GM19438 (cell line): ENCODE measurements at regions not wholly inside any gene's neighbourhood (a gene's known extent, or its start where the extent isn't known, plus 50 kb on each side); places are given as distances from the start of the nearest gene placed in this dataset.

Experiments
- ATAC-seq: cut with Tn5 transposase; IDR thresholded peaks from one replicate; pipeline ENCODE4 v1.9.1; 2021; ENCODE audit warnings: low read depth; ENCODE audit not compliant: unreplicated experiment

DNA sequence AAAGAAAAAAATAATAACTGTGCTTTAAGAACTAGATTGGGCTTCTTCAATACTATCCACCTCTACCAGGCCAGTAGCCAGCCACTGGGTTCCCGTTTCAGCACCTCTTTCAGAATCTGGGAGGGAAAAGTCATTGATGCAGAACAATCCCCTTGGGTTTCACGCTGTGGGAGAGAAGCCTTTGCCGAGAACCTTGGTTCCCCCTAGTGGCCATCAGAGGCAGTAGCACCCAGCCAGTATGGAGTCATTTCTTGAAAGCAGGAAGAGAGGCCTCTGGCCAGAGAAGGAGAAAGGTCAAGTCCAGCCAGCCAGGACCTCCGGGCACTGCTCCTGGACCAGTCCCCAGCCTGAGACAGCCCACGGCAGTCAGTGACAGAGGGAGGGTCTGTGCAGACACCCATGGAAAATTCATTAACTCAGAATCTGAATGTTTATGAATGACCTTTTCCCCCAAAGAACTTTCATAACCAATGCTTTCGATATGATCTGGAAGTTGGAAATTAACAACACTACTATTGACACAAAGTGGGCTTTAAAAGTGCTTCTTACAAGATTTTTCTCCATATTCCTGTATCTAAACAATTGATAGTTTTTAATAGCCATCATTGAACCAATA is 51.2 kb upstream of the CDH5 start:
- ATAC-seq = peak; percentile 86

DNA sequence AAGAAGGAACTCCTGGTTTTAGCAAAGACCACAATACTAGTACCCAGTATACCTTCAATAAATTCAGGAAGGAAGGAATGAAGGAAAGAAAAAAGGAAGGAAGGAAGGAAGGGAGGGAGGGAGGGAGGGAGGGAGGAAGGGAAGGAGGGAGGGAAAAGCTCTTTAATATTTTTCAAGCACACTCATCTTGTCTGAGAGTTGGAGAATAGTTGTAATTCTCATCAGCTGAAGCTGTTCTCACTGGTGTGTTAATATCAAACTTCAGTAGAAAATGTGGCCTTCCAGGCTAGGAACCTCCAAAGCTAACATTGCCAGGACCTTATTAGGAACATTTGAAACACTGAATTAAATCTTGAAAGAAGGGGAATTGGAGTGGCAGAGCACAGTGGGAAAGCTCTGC is 55.2 kb upstream of the CDH5 start:
- no peak for ATAC-seq

DNA sequence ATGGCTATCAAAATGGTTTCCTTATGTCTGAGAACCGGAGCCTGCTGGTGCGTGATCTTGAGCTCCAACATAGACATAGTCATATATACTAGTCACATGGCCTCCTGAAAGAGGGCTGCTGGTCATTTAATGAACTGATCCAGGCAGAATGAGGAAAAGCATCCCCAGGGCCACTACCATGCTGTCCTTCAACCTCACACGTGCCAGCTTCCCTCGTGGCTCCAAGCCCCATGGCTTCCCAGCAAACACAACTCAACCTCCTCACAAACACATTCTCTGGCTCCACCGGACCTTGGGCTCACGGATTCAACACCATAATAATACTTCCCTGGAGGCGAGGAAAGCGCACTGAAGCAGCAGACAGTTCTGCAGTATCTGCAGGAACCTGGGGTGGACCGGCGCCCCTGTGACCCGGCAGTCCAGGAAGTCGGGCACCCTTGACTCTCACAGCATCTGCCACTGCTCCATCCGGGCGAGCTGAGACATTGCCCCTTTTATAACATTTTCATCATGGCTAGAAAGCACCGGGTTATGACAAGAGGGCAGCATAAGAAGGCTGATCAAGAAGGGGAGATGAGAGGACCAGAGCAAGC is 57.2 kb upstream of the CDH5 start:
- no peak for ATAC-seq

DNA sequence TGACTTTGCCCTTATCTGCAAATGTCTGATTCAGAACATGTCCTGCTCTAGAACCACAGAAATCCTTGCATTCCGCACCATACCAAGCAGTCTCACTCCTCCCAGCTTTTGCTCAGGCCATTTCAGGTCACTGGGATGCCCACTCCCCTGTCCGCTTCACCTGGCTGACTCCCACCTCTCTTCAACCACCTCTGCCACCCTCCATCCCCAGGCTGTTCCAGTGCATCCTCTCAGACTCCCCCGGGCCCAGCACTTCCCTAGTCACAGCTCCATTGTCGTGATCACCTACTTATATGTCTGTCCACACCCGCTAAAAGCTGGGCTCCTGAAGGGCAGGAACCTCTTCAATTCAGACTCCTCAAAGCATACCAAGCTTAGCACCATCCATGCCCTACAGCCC is 58.4 kb upstream of the CDH5 start:
- ATAC-seq = no peak

DNA sequence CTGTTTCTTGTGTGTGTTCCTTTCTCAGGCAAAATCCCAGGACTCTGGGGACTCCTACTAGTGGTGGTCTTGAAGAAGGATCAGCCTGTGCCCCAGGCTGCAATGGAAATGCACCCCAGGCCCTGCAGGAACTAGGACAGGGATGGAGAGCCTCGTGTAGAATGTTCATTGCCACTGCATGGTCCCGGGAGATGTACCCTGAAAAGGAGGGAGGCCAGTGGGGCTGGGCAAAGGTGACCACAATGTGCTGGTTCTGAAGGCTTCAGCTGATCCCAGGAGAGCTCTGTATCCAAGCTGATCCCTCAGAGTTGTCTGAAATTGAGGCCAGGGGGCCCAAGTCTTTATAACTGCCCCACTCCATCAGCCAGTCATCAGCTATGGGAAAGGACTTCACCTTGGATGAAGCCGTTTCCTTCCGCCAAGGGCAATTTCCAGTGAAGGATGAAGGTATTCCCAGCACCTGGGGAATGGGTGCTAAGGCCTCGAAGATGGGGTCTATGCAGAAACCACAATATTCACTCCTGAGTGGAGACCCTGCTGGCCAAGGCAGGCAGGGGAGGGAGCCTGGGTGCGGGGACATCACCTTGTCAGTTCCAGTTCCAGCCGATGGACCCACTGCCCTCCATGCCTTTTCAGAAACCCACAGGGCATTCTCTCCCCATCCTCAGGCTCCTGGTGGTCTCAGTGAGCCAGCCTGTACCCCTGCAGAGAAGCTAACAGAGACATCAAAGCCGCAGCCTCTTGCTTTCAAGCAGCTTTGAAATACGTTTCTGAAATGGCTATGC is 59.9 kb upstream of the CDH5 start:
- ATAC-seq = no peak

DNA sequence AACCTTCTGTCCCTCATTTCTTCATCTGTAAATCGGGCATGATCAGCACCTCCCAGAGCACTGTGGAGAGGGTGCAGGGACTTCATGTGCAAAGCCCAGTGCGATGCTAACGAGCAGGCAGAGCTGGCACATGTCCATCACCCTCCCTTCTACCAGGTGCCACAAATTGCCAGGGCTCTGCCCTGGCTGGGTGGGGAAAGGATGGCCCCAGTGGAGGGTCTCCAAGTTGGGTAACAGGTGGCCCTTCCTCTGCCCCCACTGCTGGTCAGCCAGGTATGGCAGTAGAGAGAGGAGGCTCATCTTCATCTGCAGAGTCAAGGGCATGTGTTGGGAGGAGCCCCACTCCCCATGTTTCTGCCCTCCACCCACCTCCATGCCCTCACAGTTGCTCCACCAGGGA is 61.5 kb upstream of the CDH5 start:
- no peak for ATAC-seq

DNA sequence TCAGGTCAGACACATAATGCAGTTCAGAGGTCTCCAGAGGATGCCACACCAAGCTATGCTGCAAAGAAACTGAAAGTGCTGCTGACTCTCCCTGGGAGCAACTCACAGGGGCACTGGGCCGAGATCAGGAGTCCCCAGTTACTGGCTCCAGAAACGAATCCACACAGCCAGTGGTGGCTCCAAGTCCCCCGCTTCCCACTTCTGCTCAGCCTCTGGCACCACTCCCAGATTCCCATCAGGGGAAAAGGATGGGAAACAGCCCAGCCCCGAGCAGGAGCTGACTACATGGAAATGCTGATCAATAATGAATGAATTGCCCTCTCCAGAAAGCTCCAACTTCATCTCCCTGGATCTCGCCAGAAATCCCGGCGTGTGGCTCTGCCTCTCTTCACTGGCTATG is 62.3 kb upstream of the CDH5 start:
- no peak for ATAC-seq

DNA sequence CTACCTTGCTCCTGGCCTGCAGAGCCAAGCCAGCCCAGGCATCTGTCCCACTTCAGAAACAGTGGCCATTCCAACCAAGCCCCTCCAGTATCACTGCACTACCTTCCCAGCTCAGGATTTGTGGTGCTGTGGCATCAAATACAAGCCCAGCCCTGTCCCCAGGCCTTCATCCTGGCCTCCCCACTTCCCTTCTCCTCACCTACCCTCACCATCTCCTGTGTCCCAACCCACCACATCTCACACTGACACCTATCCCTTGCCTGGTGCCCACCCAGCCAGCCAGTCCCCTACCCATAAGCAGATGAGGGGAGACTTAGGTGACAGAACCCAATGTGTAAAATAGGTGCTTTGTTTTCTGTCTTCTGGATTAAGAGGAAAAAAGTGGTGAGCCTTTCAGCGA is 66.0 kb upstream of the CDH5 start:
- ATAC-seq = no peak

DNA sequence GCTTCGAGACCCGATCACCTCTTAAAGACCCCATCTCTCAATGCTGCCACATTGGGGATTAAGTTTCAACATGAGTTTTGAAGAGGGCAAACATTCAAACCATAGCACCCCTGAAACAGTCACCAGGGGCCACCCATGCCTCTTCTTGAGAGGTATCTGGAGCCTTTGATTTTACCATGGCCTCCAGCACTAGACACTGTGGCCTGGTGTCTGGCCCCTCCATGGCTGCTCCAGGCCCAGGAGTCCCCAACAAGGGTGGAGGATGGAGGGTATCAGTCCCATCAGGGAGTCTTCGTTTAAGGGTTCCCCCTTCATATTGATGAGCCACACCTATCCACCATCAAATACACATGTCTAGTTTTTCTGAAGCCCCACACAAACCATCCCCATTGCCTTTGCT is 66.5 kb upstream of the CDH5 start:
- ATAC-seq = no peak

DNA sequence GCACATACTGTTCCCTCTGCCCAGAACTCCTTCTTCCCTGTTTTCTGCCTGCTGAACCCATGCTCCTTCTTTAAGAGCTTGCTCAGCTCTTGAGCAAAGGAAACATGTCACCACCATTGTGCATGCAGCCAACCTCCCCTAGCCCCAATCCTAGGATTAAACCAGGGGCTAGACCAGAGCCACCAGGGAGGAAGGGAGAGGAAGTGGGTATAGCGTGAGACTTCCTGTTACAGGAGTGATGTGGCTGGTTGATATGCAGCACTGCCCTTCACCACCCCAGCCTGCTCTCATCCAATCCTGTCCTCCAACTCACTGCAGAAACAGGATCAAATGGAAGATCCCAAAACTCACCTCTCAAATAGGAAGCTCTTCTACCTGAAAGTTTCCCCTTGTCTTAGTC is 67.1 kb upstream of the CDH5 start:
- no peak for ATAC-seq

DNA sequence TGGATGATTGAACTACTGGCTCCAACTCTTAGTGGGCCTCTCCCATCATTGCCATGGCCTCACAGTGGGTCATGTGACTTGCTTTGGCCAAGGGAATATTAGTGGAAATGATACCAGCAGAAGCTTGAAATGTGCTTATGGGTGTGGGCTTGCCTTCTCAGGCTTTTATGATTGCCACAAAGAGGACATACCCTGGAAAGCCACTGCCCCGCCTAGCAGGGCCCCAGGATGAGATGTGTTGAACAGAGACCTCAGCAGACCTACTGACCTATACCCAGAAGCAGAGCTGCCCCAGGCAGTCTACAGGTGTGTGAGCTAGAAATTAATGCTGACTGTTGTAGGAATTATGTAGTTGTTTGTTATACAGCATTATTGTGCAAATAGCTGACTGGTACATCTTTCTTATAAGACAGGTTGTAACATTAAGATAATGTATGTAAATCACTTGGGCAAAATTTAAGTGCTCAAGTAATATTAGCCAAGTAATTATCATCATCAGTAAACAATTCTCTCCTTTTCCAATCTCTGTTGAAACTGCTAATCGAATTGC is 67.8 kb upstream of the CDH5 start:
- ATAC-seq = no peak

DNA sequence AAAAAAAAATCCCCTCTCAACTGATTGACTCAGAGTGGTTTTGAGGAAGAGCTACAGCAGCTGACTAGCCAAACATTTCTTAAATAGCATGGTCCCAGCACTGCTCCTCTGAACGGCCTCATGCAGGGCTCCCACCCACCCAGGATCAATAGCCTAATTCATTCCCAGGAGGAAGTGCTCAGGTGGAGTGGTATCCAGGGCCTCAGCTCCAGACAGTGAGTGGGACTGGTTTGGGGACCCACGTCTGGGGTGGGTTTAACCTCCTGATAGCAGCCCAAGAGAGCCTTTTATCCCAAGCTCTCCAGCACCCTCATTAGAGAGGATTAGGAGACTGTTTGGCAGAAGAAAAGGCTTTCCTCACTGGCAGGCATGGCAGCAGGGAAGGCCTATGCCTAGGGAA is 68.5 kb upstream of the CDH5 start:
- no peak for ATAC-seq

DNA sequence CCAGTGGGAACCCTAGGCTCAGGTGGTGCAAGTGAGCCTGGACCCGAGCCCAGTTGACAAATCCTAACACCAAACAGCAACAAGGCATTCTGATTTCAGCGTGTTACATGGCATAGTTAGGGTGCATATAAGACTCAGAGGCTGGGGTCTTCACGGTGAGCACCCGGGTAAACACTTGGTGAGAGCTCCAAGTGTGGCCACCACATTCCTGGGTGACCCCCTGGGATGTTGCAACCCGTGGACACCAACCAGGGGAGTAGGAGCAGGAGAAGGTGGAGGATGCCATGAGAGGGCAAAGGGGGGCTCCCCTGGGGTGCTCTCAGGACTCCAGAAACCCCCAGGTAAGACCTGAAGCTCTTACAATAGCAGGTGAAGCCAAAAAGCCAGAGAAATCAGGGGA is 69.9 kb upstream of the CDH5 start:
- ATAC-seq = no peak

DNA sequence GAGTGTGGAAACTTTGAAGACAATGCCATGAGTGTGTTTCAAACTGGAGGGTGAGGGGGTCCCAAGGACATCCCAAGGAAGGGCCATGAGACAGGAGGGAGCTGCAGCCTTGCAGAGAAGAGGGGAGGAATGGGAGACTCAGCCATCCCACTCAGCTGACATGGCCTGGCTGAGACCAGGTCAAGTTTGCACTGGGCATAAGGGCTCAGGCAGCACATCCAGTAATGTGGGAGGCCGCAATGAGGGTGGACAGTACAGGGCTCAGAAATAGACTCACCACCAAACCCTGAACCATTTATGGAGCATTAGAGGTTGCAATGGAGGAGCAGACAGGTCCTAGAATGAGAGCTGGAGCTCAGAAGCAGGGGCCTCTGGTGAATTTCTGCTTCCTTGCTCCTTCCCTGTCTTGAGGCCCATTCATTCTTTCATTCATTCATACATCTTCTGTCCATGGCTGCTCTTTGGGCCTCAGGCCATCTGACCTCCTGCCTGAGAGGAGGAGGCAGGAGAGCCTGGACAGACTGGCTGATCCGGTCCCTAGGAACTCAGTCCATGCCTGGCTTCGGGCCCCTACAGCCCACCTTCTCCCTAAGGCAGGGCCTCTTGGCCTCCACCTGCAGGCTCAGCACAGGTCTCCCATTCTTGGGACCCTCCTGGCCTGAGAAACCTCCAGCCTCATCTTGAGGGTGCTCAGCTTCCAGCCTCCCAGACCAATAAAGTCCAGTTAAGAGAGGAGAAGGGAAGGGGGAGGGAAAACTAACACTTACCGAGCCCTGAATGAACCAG is 70.5 kb upstream of the CDH5 start:
- no peak for ATAC-seq

DNA sequence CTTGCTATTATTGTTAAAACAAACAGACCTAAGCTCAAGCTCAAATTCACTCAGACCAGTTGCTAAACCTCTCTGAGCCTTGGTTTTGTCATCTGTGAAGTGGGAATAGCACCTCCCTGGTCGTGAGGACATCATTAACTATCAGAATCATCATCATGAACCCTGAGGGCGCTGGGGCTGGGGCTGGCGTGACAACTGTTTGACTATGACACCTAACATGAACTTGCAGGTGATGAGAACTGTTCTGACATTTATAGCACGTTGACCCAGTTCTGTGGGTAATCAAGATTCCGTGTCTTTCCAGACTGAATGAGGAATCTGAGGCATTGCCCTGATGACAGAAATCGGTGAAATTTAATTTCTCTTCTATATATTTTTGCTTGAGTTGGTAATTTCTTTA is 71.3 kb upstream of the CDH5 start:
- no peak for ATAC-seq

DNA sequence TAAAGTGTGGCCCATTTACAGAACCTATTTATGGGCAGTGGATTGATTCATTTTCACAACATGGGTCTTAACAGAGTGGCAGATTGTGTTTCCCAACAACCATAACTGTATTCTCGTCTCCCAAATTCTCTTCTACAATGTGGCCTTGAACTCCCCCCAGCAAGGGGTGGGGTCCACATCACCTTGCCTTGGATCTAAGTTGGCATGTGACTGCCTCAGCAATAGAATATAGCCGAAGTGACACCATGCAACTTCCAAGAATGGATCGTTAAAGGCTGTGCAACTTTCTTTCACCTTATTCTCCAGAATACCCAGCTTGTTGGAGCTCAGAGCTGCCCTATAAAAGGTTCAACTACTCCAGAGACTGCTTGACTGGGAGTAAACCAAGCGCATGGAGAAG is 72.0 kb upstream of the CDH5 start:
- no peak for ATAC-seq

DNA sequence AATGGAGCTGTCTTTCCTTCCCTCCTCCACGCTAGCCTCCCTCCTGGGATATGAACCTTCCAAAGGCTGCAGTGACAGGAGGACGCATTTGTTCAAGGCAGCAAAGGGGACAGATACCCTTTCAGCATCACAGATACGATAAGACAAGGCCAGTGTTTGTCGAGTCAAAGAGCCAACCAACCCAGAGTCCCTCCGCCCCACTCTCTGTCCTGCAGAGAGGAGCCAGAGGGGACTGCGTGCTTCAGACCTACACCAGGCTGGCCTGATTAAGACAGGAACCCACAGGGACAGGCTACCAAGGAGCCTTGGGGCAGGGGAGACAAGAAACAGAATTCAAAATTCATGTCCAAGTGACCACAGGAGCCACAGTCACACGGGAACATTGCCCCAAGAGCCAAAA is 72.6 kb upstream of the CDH5 start:
- ATAC-seq = no peak

DNA sequence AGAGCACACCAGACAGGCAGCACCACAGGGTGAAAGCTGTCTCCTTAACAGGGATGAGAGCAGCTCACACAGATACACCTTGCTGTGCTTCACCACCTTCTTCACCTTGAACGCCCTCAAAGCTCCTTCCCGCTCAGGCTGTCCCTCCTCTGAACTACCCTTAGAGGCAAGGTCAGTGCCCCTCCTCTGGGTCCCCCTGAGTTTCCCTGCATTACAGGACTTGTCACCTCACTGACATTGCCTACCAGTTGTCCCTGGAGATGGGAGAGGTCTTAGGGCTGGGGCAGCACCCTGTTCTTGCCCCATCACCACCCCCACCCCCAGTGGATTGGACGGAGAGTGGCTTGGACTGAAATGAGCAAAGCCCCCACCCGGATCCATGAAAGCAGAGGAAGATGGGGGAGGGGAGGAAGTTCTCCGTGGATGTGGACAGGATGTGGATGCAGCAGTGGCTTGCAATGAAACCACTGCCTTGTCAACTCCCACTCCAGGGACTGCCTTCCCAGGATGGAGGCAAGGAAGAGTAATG is 73.2 kb upstream of the CDH5 start:
- ATAC-seq = no peak

DNA sequence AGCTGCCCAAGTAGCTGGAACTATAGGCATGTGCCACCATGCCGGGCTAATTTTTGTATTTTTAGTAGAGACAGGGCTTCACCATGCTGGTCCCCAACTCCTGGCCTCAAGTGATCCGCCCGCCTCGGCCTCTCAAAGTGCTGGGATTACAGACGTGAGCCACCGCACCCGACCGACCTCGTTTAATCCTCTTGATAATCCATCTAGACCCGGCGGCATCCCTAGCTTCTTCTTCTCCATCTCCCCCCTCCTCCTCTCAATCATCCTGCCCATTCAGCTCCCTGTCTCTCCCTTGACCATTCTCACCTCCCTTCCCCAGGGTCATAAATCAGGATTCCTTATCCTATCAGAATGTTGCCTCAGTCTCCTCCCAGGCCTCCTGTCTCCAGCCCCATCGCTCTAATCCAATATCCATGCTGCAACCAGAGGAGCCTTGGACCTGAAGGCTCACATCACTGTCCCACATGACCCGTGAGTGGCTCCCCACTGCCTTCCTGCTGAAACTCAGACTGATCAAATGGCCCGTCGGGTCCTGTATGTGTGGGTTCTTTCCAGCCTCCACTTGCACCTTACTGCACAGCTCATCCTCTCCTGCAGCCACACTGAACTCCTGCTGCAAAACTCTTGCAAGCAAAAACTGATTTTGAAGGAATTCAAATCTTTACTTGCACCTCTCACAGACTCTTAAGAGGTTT is 74.1 kb upstream of the CDH5 start:
- ATAC-seq = no peak

DNA sequence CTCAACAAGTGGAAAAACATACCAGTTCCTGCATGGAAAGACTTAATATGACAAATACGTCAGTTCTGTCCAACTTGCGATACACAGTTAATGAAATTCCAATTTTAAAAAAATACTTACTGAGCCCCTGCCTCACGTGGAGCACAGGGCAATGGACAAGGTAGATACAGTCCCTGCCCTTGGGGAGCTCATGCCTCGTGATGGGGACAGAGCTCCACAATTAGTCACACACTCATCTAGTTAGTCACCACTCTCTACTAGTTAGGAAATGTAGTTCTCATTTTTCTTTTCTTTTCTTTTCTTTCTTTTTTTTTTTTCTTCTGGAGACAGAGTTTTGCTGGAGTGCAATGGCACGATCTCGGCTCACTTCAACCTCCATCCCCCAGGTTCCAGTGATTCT is 74.7 kb upstream of the CDH5 start:
- ATAC-seq = no peak
